NCI-H748 (cell line): ENCODE measurements at regions not wholly inside any gene's neighbourhood (a gene's known extent, or its start where the extent isn't known, plus 50 kb on each side); places are given as distances from the start of the nearest gene placed in this dataset.
"Not testable (repeated sequence)": the region's sequence is repeated elsewhere in the genome, so short reads cannot be mapped to it uniquely, and the experiment has no call there.

Source experiments
- DNase-seq: peaks from one replicate; lab custom pipeline; 2025; ENCODE audit not compliant: unreplicated experiment; lab: John Stamatoyannopoulos, UW

- DNase-seq = no peak
Observed at GRCh38 chr11:15300341-15300740, 185.6 kb downstream of the INSC start.

- DNase-seq = peak; percentile 7
Observed at GRCh38 chr11:15307619-15308024, 192.9 kb downstream of the INSC start.

GRCh38 chr11:15308840-15309239, 194.1 kb downstream of the INSC start:
- DNase-seq = no peak

DNA sequence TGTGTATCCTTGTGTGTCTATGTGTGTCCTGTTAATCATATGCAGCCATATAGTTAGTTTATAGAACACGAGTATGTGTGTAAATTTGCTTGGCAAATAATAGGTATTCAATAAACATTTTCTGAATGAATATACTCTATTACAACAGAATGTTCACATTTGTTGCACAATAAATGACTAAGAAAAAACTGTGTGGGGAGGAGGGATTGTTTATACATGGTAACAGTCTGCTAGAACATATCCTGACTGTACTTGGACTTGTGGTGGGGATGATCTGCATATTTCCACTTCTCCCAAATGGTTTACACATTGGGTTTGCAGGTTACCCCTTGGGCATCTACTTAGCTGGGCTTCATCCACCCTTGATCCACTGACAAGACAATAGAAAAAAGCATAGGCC, 194.6 kb downstream of the INSC start:
- DNase-seq = no peak

DNA sequence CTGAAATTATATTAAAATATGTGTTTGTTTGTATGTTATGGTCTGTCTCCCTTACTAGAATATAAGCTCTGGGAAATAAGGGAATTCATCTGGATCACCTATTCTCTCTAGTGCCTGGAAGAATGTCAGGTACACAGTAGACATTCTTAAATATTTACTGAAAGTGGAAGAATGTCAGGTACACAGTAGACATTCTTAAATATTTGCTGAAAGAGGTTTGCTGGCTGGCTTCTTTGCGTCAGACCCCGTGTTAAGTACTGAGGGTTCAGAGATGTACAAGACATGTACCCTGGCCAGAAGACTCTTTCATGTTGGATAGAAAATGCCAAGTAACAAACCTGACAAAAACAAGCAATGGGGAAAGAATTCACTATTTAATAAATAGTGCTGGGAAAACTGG, 199.1 kb downstream of the INSC start:
- no peak for DNase-seq

DNA sequence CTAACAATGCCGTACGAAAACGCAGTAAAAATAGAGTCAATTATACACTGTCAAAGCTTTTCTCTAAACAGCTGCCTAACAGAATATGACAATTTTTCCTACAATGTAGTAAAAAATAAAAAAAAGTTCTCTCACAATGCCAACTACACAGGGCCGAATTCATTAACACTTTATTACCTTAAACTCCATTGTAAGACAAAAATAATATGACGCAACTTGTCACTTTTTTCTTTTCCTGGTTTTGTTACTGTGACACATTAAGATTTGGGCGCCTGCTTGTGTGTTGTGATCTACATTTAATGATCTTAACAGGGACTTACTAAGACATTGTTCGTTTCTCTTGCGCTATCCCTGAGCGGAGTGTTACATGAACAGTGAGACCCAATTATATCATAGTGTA, 204.1 kb downstream of the INSC start:
- DNase-seq = no peak

DNA sequence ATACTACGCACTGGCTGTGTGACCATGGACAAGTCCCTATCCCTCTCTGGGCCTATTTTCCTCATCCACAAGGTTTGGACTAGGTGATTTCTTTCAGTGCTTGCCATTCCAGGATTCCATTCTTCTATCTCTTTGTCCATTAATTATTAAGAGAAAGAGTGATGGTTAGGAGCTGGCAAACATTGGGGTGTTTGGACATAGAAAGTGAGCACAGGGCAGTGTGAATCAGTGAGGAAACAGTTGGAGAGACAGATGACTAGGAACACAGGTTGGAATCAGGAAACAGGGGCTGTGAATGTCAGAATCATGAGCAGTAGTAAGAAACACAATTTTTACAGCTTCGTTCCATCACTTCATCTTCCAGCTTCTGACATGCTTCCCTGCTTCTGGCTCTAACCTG, 211.8 kb downstream of the INSC start:
- no peak for DNase-seq

- DNase-seq = peak; percentile 93
Observed at GRCh38 chr11:15327786-15328231, 213.1 kb downstream of the INSC start.

DNA sequence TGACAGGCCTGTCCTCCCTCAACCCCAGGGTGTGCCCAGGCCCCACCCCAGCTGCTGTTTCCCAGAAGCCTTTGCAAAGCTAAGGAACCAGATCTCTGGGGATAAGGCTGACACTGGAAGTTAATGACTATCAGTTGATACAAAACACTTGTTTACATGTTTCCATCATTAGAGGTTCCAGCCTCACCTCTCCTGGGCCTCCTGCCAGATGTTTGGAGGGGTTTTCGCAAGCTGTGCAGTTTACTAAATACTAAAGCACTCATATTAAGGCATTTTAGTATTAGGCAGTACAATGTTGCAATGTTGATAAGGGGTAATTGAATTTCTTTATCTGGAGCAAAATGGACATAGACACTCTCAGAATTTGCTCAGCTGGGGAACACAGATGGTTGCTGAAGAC, 218.7 kb downstream of the INSC start:
- DNase-seq = no peak

DNA sequence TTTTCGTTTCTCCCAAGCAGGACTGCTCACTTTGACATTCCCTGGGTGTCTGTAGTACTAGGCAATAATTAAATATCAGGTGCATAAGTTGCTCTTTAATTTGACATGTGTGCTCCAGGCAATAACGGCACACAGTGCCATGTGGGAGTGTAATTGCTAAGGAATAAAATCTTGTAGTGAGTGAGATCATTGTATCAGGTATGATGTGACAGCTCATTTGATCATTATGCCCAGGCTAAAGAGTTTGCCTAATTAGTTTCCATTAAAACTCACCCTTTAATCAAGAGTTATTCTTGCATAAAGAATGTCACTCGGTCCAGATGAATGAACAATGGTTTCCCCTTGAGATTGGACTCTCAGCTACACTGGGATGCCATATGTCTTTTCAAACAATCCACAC, 220.0 kb downstream of the INSC start:
- no peak for DNase-seq

- DNase-seq = no peak
Observed at GRCh38 chr11:15336021-15336420, 221.3 kb downstream of the INSC start.

DNA sequence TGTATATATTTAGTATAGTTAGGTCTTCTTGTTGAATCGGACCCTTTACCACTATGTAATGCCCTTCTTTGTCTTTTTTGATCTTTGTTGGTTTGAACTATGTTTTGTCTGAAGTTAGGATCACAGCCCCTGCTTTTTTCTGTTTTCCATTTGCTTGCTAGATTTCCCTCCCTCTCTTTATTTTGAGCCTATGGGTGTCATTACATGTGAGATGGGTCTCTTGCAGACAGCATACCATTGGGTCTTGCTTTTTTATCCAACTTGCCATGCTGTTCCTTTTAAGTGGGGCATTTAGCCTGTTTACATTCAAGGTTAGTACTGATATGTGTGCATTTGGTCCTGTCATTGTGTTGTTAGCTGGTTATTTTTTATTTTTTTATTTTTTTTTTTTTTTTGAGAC, 224.6 kb downstream of the INSC start:
- DNase-seq = no peak

DNA sequence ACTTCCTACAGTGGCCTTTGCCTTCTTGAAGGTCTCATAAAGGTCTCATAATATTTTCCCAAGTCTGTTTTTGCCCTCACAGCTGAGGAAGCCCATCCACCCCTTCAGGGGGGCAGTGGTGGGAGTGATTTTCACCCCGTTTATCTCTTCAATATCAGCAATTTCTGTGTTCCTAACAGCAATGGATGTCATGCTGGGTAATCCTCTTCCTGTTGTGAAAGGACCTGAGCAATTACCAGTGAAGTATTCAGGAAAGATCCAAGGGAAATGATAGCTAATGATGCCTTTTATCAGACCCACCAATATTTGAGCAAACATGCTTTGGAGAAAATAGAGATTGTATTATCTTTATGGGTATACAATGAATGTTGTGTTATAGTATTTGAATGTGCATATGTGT, 226.9 kb downstream of the INSC start:
- peak; percentile 58 for DNase-seq

DNA sequence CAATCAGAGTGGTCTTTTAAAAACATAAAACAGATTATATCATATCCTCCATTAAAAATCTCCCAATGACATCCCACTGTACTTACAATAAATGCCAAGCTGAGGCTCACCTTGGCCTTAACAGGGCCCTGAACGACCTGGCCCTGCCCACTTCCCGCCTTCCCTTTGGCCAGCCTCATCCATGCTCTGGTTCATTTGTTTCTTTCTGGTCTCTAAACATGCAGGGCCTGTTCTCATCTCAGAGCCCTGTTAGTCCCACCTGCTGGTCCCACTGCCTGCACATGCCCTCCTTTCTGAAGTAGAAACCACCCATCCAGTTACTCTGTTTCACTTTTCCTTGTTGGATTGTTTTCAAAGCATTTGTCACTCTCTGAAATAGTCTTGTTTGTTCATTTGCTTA, 227.4 kb downstream of the INSC start:
- peak; percentile 24 for DNase-seq

GRCh38 chr11:15346907-15347306, 232.2 kb downstream of the INSC start:
- no peak for DNase-seq

DNA sequence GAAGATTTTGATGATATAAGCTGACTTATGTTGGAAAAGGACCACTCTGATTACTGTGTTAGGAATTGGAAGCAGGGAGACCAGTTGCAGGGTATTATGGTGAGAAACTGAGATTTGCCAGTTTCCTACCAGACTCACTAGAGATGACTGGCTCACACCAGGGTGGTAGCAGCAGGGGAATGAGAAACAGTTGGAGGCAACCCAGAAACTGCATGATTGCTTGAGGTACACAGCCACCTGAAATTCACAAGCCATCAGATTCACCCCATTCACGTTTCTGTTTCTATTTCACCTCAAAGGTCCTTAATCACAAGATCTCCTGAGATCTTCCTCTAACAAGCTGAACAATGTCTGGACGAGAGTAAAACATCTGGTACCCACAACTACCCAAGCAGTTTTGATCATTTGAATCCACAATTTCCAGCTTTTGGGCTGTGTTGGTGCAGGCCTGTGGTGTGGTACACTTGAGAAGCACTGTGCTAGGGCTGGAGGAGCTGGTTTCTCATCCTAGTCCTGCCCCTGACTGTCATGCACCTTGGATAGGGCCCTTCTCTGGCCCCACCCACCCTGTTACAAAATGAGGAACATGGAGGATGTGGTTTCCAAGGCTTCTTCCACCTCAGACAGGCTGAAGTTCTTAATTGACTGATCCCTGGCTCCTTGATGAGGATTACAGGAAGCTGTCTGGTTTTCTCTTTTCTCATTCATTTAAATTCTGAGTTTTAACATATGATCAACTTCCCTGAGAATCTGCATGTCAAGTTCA, 233.4 kb downstream of the INSC start:
- DNase-seq = no peak

DNA sequence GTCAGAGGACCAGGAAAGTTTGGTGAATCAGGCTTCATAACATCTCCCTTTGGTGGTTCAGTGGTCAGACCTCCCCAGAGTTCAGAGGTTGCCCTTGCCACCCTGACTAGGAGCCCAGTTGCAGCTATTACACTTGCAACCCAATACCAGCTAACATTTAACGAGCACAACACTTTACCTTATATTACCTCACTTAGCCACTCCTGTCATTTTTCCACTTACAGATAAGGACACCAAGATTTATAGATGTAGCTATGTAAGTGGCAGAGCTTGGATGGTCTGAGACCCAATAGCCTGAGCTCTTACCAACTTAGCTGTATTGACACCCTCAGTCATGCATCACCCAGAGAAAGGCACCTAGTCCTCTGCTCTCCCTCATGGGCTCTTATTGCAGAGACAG, 234.7 kb downstream of the INSC start:
- DNase-seq = no peak

DNA sequence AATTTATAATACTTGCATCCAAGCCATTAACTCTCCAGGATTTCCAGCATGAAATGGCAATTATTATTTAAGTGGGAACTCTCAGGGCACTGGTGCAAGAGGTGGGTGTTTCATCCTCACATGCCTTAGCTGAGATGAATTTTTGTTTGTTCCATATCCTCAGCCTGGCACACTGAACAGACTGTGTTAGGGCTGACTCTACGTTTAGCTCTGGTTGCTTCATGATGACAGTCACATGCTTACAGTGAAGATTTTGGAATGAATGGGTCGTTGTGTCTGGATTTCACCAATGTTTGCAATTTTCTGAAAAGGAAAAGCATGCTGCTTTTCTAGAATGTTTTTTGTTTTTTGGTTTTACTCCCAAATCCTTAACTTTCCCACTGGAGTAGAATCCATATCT, 246.6 kb downstream of the INSC start:
- DNase-seq = no peak

- not testable (repeated sequence) for DNase-seq
Observed at GRCh38 chr11:15365286-15365685, 250.6 kb downstream of the INSC start.

DNA sequence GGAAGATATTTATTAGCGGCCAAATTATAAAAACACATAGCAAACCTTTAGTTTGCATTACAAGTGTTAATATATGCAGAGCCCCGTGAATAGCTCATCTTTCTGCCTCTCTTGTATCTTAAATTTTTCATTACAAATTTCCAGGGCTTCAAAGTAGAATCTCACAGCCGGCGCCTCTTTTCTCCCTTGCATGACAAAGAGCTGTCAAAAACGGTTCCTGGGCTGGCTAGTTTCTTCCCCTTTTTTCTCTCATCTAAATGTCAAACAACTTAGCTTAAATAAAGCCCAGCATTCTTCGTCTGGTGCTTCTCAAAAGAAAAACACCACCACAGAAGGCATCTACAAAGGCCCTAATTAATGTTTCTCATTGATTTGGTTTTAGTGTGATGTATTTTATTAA, 253.0 kb downstream of the INSC start:
- no peak for DNase-seq

DNA sequence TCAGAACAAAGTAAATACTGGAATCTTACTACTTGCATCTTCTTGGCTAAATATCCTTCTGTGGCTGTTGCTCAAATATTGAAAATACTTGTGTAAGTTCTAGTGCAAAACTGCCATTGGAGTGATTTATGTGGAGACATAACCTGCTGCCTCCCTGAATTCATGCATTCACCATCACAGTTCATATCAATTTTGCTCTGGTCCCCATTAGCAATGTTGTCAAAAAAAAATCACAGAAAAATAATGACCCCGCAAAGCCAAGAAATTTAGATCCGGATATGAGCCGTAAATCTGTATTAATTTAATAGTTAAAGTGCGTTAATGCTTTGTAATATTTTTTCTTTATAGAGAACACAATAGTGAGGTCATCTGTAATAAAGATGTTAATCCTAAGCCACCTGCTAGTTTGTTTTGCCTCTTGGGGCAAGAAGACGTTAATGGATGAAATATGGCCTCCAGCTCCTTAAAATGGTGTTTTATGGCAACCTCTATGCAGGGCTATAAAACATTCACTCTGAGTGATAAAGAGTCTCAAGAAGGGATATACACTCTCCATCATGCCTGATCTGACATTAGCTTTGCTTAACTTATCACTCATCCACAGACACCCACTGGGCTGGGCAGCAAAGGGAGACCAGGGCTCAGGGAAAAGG, 255.9 kb downstream of the INSC start:
- peak; percentile 10 for DNase-seq

DNA sequence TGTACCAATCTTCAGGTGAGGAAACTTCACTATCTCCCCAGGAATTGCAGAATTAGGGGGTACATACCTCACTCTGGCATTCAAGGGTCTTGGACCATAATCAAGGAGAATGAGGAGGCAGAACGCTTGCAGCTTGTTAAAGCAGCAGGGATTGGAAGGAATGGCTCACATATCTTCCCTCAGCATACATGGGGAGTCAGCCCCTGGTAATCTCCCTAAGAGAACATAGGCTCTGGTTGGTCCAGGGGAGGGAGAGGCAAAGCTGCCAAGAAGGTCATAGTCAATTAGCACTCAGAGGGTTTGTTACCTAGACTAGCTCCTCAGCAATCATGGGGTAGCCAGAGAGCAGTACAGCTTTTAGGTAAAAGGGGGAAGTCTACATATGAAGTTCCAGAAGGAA, 256.8 kb downstream of the INSC start:
- DNase-seq = no peak

- no peak for DNase-seq
Observed at GRCh38 chr11:15374418-15374817, 259.7 kb downstream of the INSC start.
